OCI-LY1 (cell line): ENCODE measurements at regions not wholly inside any gene's neighbourhood (a gene's known extent, or its start where the extent isn't known, plus 50 kb on each side); places are given as distances from the start of the nearest gene placed in this dataset.

Source experiments
- CTCF ChIP-seq: fragments of 200-600 bp; sonication (generic), shearing (Covaris generic); IDR thresholded peaks from 2 replicates; pipeline ENCODE4 v1.5.1; 2017; ENCODE audit warnings: mild to moderate bottlenecking, antibody characterized with exemption, low read length, moderate library complexity, mixed read lengths
- EZH2 ChIP-seq: fragments of 200-600 bp; sonication (generic), shearing (Covaris generic); IDR thresholded peaks from 2 replicates; pipeline ENCODE4 v1.8.0; 2017; ENCODE audit warnings: borderline replicate concordance, mixed run types, mild to moderate bottlenecking, antibody characterized with exemption, low read length, moderate library complexity, mixed read lengths

- TF ChIP-seq CTCF (no peak), EZH2 (no peak)
Measured at GRCh38 chr1:39128959-39129358, 75.5 kb upstream of the MACF1 start.
